Cardiac fibroblast (primary cell): ENCODE measurements at regions not wholly inside any gene's neighbourhood (a gene's known extent, or its start where the extent isn't known, plus 50 kb on each side); places are given as distances from the start of the nearest gene placed in this dataset.
"Not testable (repeated sequence)": the region's sequence is repeated elsewhere in the genome, so short reads cannot be mapped to it uniquely, and the experiment has no call there.

Experiments
- DNase-seq, 2 donors: peaks; one replicate each; pipeline versions ENCODE4 v3.0.0 to v3.0.0-alpha.2; 2010; ENCODE audit warnings: low read depth in 2 of 2
- H3K4me3 ChIP-seq, 2 donors: replicated peaks in 1 of 2; 1 replicate in 1 of 2; 2 replicates in 1 of 2; pipeline ENCODE4 v1.5.1; 2011; ENCODE audit warnings: low read depth in 2 of 2, low read length in 2 of 2, mild to moderate bottlenecking in 2 of 2, moderate library complexity in 1 of 2
- CTCF ChIP-seq: IDR thresholded peaks from one replicate; pipeline ENCODE4 v1.5.1; 2011; ENCODE audit warnings: low read depth, mild to moderate bottlenecking, low read length, inconsistent platforms

- peak in 1 of 2 donors; percentile 54 for DNase-seq
- no peak for TF ChIP-seq CTCF
- no peak overlapping the region for H3K4me3 ChIP-seq
These were observed 141.3 kb upstream of the FZD8 start for GRCh38 chr10:35783305-35783838.

GRCh38 chr10:35781643-35782035 lies 139.5 kb upstream of the FZD8 start:
- peak in 1 of 2 donors; percentile 18 for DNase-seq

GRCh38 chr10:35780970-35781642 lies 139.0 kb upstream of the FZD8 start:
- no peak for TF ChIP-seq CTCF
- H3K4me3 ChIP-seq = no peak overlapping the region
- peak; percentile 17 to 19 for DNase-seq

More at GRCh38 chr10:35781643-35782035, 139.5 kb upstream of the FZD8 start:
- H3K4me3 ChIP-seq = no peak overlapping the region
- no peak for TF ChIP-seq CTCF

GRCh38 chr10:35778306-35778705 lies 136.2 kb upstream of the FZD8 start:
- no peak overlapping the region for H3K4me3 ChIP-seq
- TF ChIP-seq CTCF = no peak
- DNase-seq = no peak

- H3K4me3 ChIP-seq, DNase-seq: not testable (repeated sequence)
These were observed 134.5 kb upstream of the FZD8 start for GRCh38 chr10:35776557-35776956.

GRCh38 chr10:35774109-35774508 lies 132.0 kb upstream of the FZD8 start:
- TF ChIP-seq CTCF = no peak
- no peak for DNase-seq
- no peak overlapping the region for H3K4me3 ChIP-seq

- no peak overlapping the region for H3K4me3 ChIP-seq
- TF ChIP-seq CTCF = no peak
- no peak for DNase-seq
These were observed 128.8 kb upstream of the FZD8 start for GRCh38 chr10:35770817-35771355.
